ENCODE measurements at regions not wholly inside any gene's neighbourhood (a gene's known extent, or its start where the extent isn't known, plus 50 kb on each side); places are given as distances from the start of the nearest gene placed in this dataset.

- H3K4me1 ChIP-seq: no peaks in the 10 kb centered on the region
- H3K27me3 ChIP-seq: no peaks in the 10 kb centered on the region
- 54 to 70% methylated on average over 1 of the region's 1 CpG for WGBS, 2 donors
- no peak overlapping the region for H3K4me3 ChIP-seq
- no peaks in the 10 kb centered on the region for H3K9me3 ChIP-seq
- intact Hi-C loops (cut with DNase I): no loop called here
- no peak overlapping the region for H3K27ac ChIP-seq
- ATAC-seq (no peak), DNase-seq (no peak)
- no peaks in the 10 kb centered on the region for H3K36me3 ChIP-seq (replicated peaks in 1 of 2; ENCODE audit: insufficient read depth in 1 of 2, low read depth in 2 of 2)
- no peak for TF ChIP-seq POLR2A (IDR thresholded peaks at IDR 0.05)
These were observed 224.3 kb upstream of the NR2F2 start for GRCh38 chr15:96106181-96106580.

DNA sequence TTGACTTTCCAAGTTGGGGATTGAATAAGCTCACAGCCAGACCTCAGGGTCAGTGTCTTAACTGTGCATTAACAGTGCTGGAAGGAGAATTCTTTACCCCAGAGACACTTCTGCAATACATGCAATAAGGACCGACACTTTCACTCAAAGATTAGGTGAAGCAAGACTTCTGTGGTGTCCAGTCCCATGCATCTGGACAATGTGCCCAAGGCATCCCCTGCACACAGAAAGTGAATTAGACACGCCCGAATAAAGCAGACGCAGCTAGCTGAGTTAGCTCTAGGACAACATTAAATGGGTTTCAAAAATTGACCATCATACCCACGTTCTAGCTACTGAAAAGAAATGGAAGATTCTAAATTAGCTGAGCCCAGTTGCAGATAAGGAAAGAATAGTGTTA, 223.9 kb upstream of the NR2F2 start:
- Histone ChIP-seq H3K36me3 (replicated peaks in 1 of 2; ENCODE audit: insufficient read depth in 1 of 2, low read depth in 2 of 2) (no peaks in the 10 kb centered on the region), H3K4me1 (no peaks in the 10 kb centered on the region), H3K4me3 (no peak overlapping the region), H3K27me3 (no peaks in the 10 kb centered on the region), H3K27ac (no peak overlapping the region), H3K9me3 (no peaks in the 10 kb centered on the region)
- DNase-seq: no peak
- intact Hi-C loops (cut with DNase I): no loop called here
- TF ChIP-seq, protein P1, sequence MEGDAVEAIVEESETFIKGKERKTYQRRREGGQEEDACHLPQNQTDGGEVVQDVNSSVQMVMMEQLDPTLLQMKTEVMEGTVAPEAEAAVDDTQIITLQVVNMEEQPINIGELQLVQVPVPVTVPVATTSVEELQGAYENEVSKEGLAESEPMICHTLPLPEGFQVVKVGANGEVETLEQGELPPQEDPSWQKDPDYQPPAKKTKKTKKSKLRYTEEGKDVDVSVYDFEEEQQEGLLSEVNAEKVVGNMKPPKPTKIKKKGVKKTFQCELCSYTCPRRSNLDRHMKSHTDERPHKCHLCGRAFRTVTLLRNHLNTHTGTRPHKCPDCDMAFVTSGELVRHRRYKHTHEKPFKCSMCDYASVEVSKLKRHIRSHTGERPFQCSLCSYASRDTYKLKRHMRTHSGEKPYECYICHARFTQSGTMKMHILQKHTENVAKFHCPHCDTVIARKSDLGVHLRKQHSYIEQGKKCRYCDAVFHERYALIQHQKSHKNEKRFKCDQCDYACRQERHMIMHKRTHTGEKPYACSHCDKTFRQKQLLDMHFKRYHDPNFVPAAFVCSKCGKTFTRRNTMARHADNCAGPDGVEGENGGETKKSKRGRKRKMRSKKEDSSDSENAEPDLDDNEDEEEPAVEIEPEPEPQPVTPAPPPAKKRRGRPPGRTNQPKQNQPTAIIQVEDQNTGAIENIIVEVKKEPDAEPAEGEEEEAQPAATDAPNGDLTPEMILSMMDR (IDR thresholded peaks at IDR 0.05): no peak
- no peak for TF ChIP-seq POLR2A (IDR thresholded peaks at IDR 0.05)
- 78 to 85% methylated on average over 5 of the region's 5 CpGs for WGBS, 2 donors
- ATAC-seq: no peak

DNA sequence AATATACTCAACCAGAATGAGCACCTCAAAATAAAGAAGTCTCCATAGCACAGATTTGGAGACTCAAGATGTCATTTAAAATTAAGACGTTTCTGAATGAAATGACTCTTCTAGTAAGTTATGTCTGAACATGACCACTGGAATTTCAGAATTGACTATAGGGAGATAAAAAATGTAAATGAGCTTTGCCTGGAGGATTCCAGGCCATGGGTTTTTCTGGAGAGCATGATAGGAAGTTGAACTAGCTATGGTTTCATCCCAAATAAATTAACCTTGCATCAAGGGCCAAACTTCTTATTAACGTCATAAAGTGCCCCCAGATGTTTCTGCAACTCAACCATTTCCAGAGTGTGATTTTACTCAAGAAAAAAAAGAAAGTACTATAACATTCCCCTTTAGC, 222.6 kb upstream of the NR2F2 start:
- H3K4me3 ChIP-seq: no peak overlapping the region
- DNase-seq (no peak), ATAC-seq (no peak)
- no peaks in the 10 kb centered on the region for H3K4me1 ChIP-seq
- intact Hi-C loops (cut with DNase I): no loop called here
- TF ChIP-seq, protein P1 (IDR thresholded peaks at IDR 0.05): no peak
- TF ChIP-seq POLR2A (IDR thresholded peaks at IDR 0.05): no peak
- no peak overlapping the region for H3K27ac ChIP-seq
- H3K9me3 ChIP-seq: no peaks in the 10 kb centered on the region
- H3K36me3 ChIP-seq (replicated peaks in 1 of 2; ENCODE audit: insufficient read depth in 1 of 2, low read depth in 2 of 2): no peaks in the 10 kb centered on the region
- WGBS, 2 donors: 69% methylated on average over 2 of the region's 2 CpGs
- no peaks in the 10 kb centered on the region for H3K27me3 ChIP-seq

DNA sequence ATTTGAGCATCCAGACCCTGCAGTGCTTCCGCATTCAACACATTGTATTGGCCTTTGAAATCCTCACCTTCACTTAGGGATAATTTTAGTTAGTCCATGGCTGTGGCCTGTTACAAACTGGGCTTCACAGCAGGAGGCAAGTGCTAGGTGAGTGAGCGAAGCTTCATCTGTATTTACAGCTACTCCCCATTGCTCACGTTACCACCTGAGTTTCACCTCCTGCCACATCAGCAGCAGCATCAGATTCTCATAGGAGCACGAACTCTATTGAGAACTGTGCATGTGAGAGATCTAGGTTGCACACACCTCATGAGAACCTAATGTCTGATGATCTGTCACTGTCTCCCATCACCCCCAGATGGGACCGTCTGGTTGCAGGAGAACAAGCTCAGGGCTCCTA, 222.1 kb upstream of the NR2F2 start:
- intact Hi-C loops (cut with DNase I): no loop called here
- no peak overlapping the region for H3K4me3 ChIP-seq
- H3K9me3 ChIP-seq: no peaks in the 10 kb centered on the region
- no peaks in the 10 kb centered on the region for H3K36me3 ChIP-seq (replicated peaks in 1 of 2; ENCODE audit: insufficient read depth in 1 of 2, low read depth in 2 of 2)
- no peak for DNase-seq
- no peaks in the 10 kb centered on the region for H3K4me1 ChIP-seq
- WGBS, 2 donors: 91% methylated on average over 5 of the region's 5 CpGs
- no peaks in the 10 kb centered on the region for H3K27me3 ChIP-seq
- TF ChIP-seq, protein P1 (IDR thresholded peaks at IDR 0.05): no peak
- no peak for TF ChIP-seq POLR2A (IDR thresholded peaks at IDR 0.05)
- ATAC-seq: no peak
- H3K27ac ChIP-seq: no peak overlapping the region

DNA sequence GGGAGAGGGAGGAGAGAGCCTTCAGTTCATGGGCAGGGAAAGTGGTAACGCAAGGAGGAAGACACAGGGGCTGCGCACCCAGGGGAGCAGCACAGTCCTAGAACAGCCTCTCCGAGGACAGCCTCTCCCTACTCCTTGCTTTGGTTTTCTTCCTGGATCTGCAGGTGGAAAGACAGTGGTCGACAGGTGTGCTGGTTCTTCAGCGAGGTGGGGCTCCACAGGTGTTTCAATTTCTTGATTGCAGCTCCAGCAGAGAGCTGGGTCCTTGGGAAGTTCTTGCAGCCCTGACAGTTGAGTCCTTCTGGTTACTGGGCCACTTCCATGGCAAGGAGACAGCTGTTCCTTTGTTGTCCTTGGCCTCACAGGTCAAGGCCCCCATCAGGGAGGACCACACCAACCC, 220.7 kb upstream of the NR2F2 start:
- H3K4me1 ChIP-seq: no peaks in the 10 kb centered on the region
- H3K4me3 ChIP-seq: no peak overlapping the region
- no peaks in the 10 kb centered on the region for H3K36me3 ChIP-seq (replicated peaks in 1 of 2; ENCODE audit: insufficient read depth in 1 of 2, low read depth in 2 of 2)
- H3K9me3 ChIP-seq: no peaks in the 10 kb centered on the region
- intact Hi-C loops (cut with DNase I): no loop called here
- WGBS, 2 donors: 83 to 87% methylated on average over 5 of the region's 5 CpGs
- H3K27ac ChIP-seq: no peak overlapping the region
- no peak for ATAC-seq
- DNase-seq: no peak
- TF ChIP-seq POLR2A (IDR thresholded peaks at IDR 0.05): no peak
- TF ChIP-seq, protein P1 (IDR thresholded peaks at IDR 0.05): no peak
- H3K27me3 ChIP-seq: no peaks in the 10 kb centered on the region

Measured in body of pancreas (tissue), 4 donors.